Uterus (tissue), 2 donors: ENCODE measurements at regions not wholly inside any gene's neighbourhood (a gene's known extent, or its start where the extent isn't known, plus 50 kb on each side); places are given as distances from the start of the nearest gene placed in this dataset.

Source experiments
- CTCF ChIP-seq, 4 experiments: fragments of 200-600 bp in 2 of 4; fragments of 450-650 bp in 2 of 4; sonication (generic) in 2 of 4; IDR thresholded peaks; one replicate each; pipeline ENCODE4 v1.5.1; 2016 to 2019; ENCODE audit warnings: antibody characterized with exemption in 4 of 4, mild to moderate bottlenecking in 2 of 4, moderate library complexity in 1 of 4
- POLR2A ChIP-seq, 2 donors: fragments of 450-650 bp; IDR thresholded peaks; one replicate each; pipeline ENCODE4 v1.6.1; 2016; ENCODE audit warnings: antibody characterized with exemption in 2 of 2, mild to moderate bottlenecking in 1 of 2, moderate library complexity in 1 of 2

- TF ChIP-seq POLR2A (IDR thresholded peaks at IDR 0.05) (no peak), CTCF (IDR thresholded peaks at IDR 0.05) (no peak)
These were observed 139.2 kb upstream of the SMIM23 start for GRCh38 chr5:171646102-171647042.
